Loucy (cell line): ENCODE measurements at regions not wholly inside any gene's neighbourhood (a gene's known extent, or its start where the extent isn't known, plus 50 kb on each side); places are given as distances from the start of the nearest gene placed in this dataset.

ENCODE experiments used
- H2AFZ ChIP-seq: fragments of 200-600 bp; sonication (generic); 2 replicates; pipeline ENCODE4 v1.6.0; 2016; ENCODE audit warnings: antibody characterized with exemption, mild to moderate bottlenecking, low read length, moderate library complexity
- H3F3A ChIP-seq: fragments of 200-600 bp; 2 replicates; pipeline ENCODE4 v1.6.0; 2016; ENCODE audit warnings: antibody characterized with exemption, low read depth, mild to moderate bottlenecking
- H3K27me3 ChIP-seq: fragments of 200-600 bp; sonication (generic); 2 replicates; pipeline ENCODE4 v1.6.1; 2014; ENCODE audit warnings: low read length, mild to moderate bottlenecking; ENCODE audit not compliant: insufficient read depth, poor library complexity, severe bottlenecking
- H3K36me3 ChIP-seq: fragments of 200-600 bp; sonication (generic); 2 replicates; pipeline ENCODE4 v1.6.1; 2016; ENCODE audit warnings: low read length; ENCODE audit not compliant: insufficient read depth
- H3K4me1 ChIP-seq: fragments of 200-600 bp; sonication (generic); 2 replicates; pipeline ENCODE4 v1.5.1; 2014; ENCODE audit warnings: low read length, mild to moderate bottlenecking; ENCODE audit not compliant: insufficient read depth, poor library complexity, severe bottlenecking
- H3K4me2 ChIP-seq: fragments of 200-600 bp; sonication (generic); 2 replicates; pipeline ENCODE4 v1.6.0; 2014; ENCODE audit warnings: antibody characterized with exemption, low read length, low read depth, mild to moderate bottlenecking; ENCODE audit not compliant: poor library complexity, severe bottlenecking
- H3K4me3 ChIP-seq: fragments of 200-600 bp; sonication (generic); 2 replicates; pipeline ENCODE4 v1.5.1; 2014; ENCODE audit warnings: low read length, mild to moderate bottlenecking, mixed read lengths; ENCODE audit not compliant: poor library complexity, severe bottlenecking
- H3K79me2 ChIP-seq: fragments of 200-600 bp; sonication (generic); 2 replicates; pipeline ENCODE4 v1.6.1; 2014; ENCODE audit warnings: low read length; ENCODE audit not compliant: insufficient read depth
- H3K9ac ChIP-seq: fragments of 200-600 bp; sonication (generic); 2 replicates; pipeline ENCODE4 v1.6.0; 2014; ENCODE audit warnings: mild to moderate bottlenecking, low read depth, low read length, moderate library complexity; ENCODE audit not compliant: poor library complexity, severe bottlenecking
- H3K9me2 ChIP-seq: fragments of 200-600 bp; sonication (generic); replicated peaks from 2 replicates; pipeline ENCODE4 v1.6.1; 2016; ENCODE audit warnings: low read depth, low read length, mixed read lengths
- H3K9me3 ChIP-seq: fragments of 200-600 bp; sonication (generic); 2 replicates; pipeline ENCODE4 v1.6.1; 2014; ENCODE audit warnings: mild to moderate bottlenecking, antibody characterized with exemption, low read length, low read depth; ENCODE audit not compliant: insufficient read depth
- H4K20me1 ChIP-seq: fragments of 200-600 bp; sonication (generic); 2 replicates; pipeline ENCODE4 v1.6.0; 2014; ENCODE audit warnings: antibody characterized with exemption, low read length, mild to moderate bottlenecking; ENCODE audit not compliant: insufficient read depth, poor library complexity, severe bottlenecking
- EZH2phosphoT487 ChIP-seq: fragments of 200-600 bp; IDR thresholded peaks from 2 replicates; pipeline ENCODE4 v1.6.1; 2018; ENCODE audit warnings: antibody characterized with exemption, mild to moderate bottlenecking, moderate library complexity, borderline replicate concordance
- TF ChIP-seq, protein P1 (sequence below): fragments of 200-600 bp; sonication (generic); conservative IDR thresholded peaks from 2 replicates; pipeline ENCODE4 v1.5.1; 2014; ENCODE audit warnings: mild to moderate bottlenecking, antibody characterized with exemption, low read length

DNA sequence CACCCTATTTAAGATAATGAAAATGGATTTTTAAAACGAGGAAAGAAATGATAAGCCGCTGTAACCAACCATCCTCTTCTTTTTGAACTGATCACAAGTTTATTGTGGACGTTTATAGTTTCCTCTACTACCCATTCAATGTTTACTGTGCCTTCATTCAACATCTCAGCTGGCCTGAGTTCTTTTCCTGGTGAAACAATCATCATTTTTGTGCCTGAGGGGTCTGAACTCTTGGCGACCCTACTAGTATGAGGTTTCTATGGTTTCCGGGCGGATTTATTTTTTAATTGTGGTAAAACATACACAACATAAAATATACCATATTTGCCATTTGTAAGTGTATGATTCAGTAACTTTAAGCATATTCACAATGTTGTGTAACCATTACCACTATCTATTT, 100.7 kb downstream of the SPRY1 start:
- Histone ChIP-seq H3K79me2 (no peaks in the 10 kb centered on the region), H3K9ac (no peak overlapping the region), H4K20me1 (no peaks in the 10 kb centered on the region), H3F3A (no peaks in the 10 kb centered on the region), H3K36me3 (no peaks in the 10 kb centered on the region), H3K4me1 (peaks cover 8% of the 10 kb centered on the region), H2AFZ (no peak overlapping the region), H3K27me3 (no peaks in the 10 kb centered on the region), H3K4me3 (no peak overlapping the region), H3K9me3 (no peaks in the 10 kb centered on the region), H3K4me2 (no peak overlapping the region), H3K9me2 (no peaks in the 10 kb centered on the region)
- TF ChIP-seq EZH2phosphoT487 = no peak
- TF ChIP-seq, protein P1, sequence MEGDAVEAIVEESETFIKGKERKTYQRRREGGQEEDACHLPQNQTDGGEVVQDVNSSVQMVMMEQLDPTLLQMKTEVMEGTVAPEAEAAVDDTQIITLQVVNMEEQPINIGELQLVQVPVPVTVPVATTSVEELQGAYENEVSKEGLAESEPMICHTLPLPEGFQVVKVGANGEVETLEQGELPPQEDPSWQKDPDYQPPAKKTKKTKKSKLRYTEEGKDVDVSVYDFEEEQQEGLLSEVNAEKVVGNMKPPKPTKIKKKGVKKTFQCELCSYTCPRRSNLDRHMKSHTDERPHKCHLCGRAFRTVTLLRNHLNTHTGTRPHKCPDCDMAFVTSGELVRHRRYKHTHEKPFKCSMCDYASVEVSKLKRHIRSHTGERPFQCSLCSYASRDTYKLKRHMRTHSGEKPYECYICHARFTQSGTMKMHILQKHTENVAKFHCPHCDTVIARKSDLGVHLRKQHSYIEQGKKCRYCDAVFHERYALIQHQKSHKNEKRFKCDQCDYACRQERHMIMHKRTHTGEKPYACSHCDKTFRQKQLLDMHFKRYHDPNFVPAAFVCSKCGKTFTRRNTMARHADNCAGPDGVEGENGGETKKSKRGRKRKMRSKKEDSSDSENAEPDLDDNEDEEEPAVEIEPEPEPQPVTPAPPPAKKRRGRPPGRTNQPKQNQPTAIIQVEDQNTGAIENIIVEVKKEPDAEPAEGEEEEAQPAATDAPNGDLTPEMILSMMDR = no peak

DNA sequence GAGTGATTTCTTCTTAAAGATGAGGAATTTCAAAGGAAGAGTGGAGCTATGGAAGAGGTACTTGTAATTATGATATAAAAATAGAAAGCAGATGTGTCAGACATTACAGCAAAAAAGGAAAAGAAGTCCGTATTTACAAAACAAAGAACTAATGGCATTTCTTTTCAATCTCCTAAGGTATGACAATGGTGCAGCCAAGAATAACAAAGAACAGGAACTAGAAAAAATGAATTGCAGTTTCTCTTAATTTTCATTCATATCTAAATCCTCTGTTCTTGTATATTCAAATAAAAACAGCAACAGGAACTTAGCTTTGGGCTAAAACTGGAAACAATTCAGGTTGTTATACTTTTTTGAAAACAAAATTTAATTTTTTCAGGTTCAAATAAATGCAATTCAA, 105.1 kb downstream of the SPRY1 start:
- Histone ChIP-seq H3F3A (no peaks in the 10 kb centered on the region), H4K20me1 (no peaks in the 10 kb centered on the region), H3K4me3 (no peak overlapping the region), H3K27me3 (no peaks in the 10 kb centered on the region), H3K36me3 (no peaks in the 10 kb centered on the region), H3K79me2 (no peaks in the 10 kb centered on the region), H3K9ac (no peak overlapping the region), H3K4me2 (no peak overlapping the region), H2AFZ (no peak overlapping the region), H3K9me2 (no peaks in the 10 kb centered on the region), H3K4me1 (peaks cover 8% of the 10 kb centered on the region), H3K9me3 (no peaks in the 10 kb centered on the region)
- TF ChIP-seq, protein P1 = no peak
- TF ChIP-seq EZH2phosphoT487 = no peak

DNA sequence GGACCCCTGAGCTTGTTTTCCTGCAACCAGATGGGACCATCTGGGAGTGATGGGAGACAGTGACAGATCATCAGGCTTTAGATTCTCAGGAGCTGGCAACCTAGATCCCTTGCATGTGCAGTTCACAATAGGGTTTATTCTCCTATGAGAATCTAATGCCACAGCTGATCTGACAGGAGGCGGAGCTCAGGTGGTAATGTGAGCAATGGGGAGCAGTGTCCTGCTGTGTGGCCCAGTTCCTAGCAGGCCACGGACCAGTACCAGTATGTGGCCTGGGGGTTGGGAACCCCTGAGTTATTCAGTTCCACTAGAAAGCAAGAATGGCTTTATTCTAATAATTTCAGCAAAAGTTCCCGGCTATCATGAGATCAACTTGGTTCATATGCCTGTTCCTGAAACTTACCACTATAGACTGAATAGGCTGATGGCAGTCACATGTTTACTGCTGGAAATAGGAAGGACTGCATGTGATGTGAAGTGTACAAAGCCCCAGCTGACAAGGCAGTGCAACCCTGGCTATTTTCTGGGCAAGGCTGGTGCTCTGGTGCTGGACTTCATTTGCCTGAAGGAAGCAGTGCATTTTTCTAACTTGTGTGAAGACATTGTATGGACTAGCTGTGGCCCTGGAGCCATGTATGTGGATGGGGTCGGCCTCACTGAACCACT, 107.2 kb downstream of the SPRY1 start:
- Histone ChIP-seq H3K79me2 (no peaks in the 10 kb centered on the region), H4K20me1 (no peaks in the 10 kb centered on the region), H3K9me2 (no peaks in the 10 kb centered on the region), H3K27me3 (no peaks in the 10 kb centered on the region), H3K9me3 (no peaks in the 10 kb centered on the region), H3F3A (no peaks in the 10 kb centered on the region), H3K4me1 (peaks cover 7% of the 10 kb centered on the region), H2AFZ (no peak overlapping the region), H3K4me2 (no peak overlapping the region), H3K36me3 (no peaks in the 10 kb centered on the region), H3K4me3 (no peak overlapping the region), H3K9ac (no peak overlapping the region)
- no peak for TF ChIP-seq EZH2phosphoT487
- TF ChIP-seq, protein P1 = no peak
